Progenitor cell of endocrine pancreas (in vitro differentiated cells): ENCODE measurements at regions not wholly inside any gene's neighbourhood (a gene's known extent, or its start where the extent isn't known, plus 50 kb on each side); places are given as distances from the start of the nearest gene placed in this dataset.

ENCODE experiments used
- DNase-seq: peaks from one replicate; pipeline ENCODE4 v3.0.0; 2021; ENCODE audit warnings: low spot score; ENCODE audit not compliant: unreplicated experiment
- H3K27ac Mint-ChIP-seq: 2 replicates; pipeline ENCODE4 v1.8.0; 2021; ENCODE audit warnings: mild to moderate bottlenecking, moderate library complexity, mixed read lengths
- H3K27me3 Mint-ChIP-seq: 2 replicates; pipeline ENCODE4 v1.8.0; 2021; ENCODE audit warnings: mixed read lengths
- H3K36me3 Mint-ChIP-seq: 2 replicates; pipeline ENCODE4 v1.8.0; 2022; ENCODE audit warnings: mixed read lengths; ENCODE audit not compliant: insufficient read depth
- H3K4me1 Mint-ChIP-seq: 2 replicates; pipeline ENCODE4 v1.8.0; 2021; ENCODE audit warnings: low read depth, mixed read lengths
- H3K4me3 Mint-ChIP-seq: 2 replicates; pipeline ENCODE4 v1.8.0; 2021; ENCODE audit warnings: low read depth, mild to moderate bottlenecking, moderate library complexity, mixed read lengths
- H3K9me3 Mint-ChIP-seq: 2 replicates; pipeline ENCODE4 v1.8.0; 2021; ENCODE audit warnings: low read depth, mixed read lengths
- TF ChIP-seq, protein P1 (sequence below): fragments of 200-600 bp; sonication (generic); IDR thresholded peaks from one replicate; pipeline ENCODE4 v1.5.0; 2021; ENCODE audit warnings: antibody characterized with exemption, mild to moderate bottlenecking; ENCODE audit not compliant: unreplicated experiment

DNA sequence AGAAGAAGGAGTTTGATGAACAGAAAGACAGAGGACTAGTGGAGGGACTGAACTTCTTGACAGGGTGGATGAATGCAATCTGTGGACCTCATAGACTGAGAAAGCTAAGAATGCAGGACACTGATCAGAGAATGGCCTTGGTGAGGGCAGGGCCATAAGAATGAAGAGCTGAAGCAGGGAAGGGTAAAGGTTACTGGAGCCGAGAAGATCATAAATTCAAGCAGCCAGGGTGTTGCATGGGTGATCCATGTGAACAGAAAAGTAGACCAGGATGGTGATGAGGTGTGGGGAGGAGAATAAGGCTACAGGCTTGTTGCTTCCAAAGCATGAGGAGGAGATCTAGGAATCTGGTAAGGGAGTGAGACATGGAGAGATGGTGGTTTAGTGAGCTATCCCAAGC lies 295.9 kb downstream of the ADGB start:
- H3K36me3 Mint-ChIP-seq, result no peaks in the 10 kb centered on the region
- no peak for DNase-seq
- H3K27me3 Mint-ChIP-seq, result peaks cover 6% of the 10 kb centered on the region
- H3K4me3 Mint-ChIP-seq, result no peak overlapping the region
- TF ChIP-seq, protein P1, sequence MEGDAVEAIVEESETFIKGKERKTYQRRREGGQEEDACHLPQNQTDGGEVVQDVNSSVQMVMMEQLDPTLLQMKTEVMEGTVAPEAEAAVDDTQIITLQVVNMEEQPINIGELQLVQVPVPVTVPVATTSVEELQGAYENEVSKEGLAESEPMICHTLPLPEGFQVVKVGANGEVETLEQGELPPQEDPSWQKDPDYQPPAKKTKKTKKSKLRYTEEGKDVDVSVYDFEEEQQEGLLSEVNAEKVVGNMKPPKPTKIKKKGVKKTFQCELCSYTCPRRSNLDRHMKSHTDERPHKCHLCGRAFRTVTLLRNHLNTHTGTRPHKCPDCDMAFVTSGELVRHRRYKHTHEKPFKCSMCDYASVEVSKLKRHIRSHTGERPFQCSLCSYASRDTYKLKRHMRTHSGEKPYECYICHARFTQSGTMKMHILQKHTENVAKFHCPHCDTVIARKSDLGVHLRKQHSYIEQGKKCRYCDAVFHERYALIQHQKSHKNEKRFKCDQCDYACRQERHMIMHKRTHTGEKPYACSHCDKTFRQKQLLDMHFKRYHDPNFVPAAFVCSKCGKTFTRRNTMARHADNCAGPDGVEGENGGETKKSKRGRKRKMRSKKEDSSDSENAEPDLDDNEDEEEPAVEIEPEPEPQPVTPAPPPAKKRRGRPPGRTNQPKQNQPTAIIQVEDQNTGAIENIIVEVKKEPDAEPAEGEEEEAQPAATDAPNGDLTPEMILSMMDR, result no peak
- peaks cover 3% of the 10 kb centered on the region for H3K4me1 Mint-ChIP-seq
- no peak overlapping the region for H3K27ac Mint-ChIP-seq
- H3K9me3 Mint-ChIP-seq, result peaks cover 8% of the 10 kb centered on the region

DNA sequence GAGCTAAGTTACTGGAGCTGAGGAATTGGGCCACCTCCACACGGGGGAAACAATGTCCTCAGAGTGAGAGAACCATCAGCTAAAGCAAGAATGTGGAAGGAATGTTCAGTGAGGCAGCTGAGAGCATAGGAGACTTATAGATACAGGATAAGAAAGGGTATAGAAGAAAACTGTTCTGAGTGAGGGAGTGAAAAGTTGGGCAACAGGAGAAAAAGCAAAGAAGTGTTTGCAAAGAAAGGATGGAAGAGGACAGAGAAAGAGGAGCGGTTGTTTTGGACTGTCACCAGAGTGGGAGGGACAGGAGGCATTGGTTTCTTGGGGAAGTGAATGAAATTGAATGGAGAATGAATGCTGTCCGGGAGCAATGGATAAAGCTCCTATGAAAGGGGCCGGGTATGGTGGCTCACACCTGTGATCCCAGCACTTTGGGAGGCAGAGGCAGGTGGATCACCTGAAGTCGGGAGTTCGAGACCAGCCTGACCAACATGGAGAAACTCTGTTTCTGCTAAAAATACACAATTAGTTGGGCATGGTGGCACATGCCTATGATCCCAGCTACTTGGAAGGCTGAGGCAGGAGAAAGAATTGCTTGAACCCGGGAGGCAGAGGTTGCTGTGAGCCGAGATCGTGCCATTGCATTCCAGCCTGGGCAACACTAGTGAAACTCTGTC lies 296.5 kb downstream of the ADGB start:
- Mint-ChIP-seq H3K4me3 (no peak overlapping the region), H3K27me3 (peaks cover 6% of the 10 kb centered on the region), H3K4me1 (peaks cover 3% of the 10 kb centered on the region), H3K27ac (no peak overlapping the region), H3K36me3 (no peaks in the 10 kb centered on the region), H3K9me3 (peaks cover 8% of the 10 kb centered on the region)
- no peak for DNase-seq
- TF ChIP-seq, protein P1, result no peak

DNA sequence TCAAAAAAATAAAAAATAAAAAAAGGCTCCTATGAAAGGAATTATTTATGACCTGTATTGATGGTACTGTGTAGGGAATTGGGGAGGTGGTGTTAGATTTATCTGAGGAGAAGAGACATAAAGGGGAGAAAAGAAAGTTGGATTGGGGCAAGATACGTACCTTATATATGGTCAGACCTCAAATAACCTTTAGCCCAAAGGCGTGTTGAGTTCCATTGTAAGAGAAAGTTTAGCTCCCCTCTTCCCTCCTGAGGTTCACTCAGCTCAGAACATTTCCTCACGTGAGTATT lies 296.9 kb downstream of the ADGB start:
- H3K27me3 Mint-ChIP-seq, result peaks cover 6% of the 10 kb centered on the region
- peaks cover 3% of the 10 kb centered on the region for H3K4me1 Mint-ChIP-seq
- no peaks in the 10 kb centered on the region for H3K36me3 Mint-ChIP-seq
- no peak overlapping the region for H3K27ac Mint-ChIP-seq
- TF ChIP-seq, protein P1, result no peak
- H3K9me3 Mint-ChIP-seq, result peaks cover 8% of the 10 kb centered on the region
- no peak for DNase-seq
- H3K4me3 Mint-ChIP-seq, result no peak overlapping the region

DNA sequence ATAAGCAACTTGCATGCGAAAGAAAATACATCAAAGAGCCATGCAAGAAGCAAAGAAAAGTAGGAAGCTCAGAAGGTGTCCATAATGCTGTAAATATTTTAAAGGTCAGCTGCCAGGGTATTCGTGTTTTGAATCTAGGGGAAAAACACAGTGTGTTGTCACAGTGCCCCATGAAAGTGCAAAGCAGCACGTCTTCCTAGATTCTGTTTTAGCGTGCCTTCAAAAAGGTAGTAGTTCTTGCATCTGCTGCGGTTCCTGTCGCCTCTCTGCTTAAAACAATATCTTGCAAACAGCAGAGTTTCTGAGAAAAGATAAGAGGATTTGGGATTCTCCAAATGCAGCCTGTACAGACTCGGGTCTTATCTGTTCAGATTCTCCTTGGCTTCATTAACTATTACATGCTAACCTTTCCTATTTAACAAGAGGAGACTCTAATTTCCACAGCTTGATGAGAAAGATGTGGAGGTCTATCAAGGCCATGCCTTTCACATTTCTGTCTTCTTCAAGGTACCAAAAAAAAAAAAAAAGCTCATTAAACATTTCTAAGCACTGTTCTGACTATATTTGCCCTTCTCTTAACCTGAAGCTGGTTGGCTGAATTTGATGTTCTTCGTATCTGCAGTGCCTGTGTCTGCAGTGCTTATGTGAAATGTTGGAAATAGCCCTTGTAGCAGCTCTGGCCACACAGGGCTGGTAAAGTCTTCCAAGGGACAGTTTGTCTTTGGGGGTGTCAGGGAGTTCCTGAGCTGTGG lies 297.5 kb downstream of the ADGB start:
- DNase-seq, result no peak
- TF ChIP-seq, protein P1, result no peak
- Mint-ChIP-seq H3K9me3 (peaks cover 8% of the 10 kb centered on the region), H3K27me3 (peaks cover 6% of the 10 kb centered on the region), H3K4me1 (peaks cover 3% of the 10 kb centered on the region), H3K36me3 (no peaks in the 10 kb centered on the region), H3K27ac (no peak overlapping the region), H3K4me3 (no peak overlapping the region)

DNA sequence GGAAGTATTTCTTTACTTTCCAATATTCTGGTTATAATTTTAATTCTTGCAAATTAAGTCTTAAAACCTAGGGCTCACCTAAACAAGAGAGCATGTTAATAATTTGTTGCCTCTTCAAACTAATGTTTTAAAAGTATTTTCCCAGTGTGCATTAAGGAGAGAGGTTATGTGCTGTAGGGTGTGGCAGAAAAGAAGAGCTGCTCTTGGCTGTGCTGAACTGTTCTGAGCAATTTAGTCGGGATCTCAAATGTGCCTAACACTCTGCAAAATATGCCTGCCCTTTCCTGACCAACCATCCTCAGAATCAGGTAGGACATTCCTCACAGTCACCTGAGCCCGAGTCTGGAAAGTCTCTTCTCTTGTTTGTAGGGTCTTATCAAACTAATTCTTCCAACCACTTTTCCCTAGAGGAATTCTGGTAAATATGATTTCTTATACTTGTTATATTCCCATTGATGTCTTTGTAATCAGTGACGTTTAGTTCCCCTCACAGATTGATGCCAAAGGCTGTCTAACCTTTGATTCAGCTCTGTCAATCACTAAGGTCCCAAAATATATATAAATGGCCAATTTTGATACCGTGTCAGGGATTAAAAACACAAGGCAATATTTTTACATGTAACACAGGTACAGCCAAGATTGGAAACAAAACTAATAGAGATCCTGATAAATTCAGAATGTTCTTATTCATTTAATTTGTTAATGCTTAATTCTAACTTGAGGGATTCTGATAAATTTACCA lies 298.4 kb downstream of the ADGB start:
- no peak for DNase-seq
- peaks cover 6% of the 10 kb centered on the region for H3K27me3 Mint-ChIP-seq
- no peaks in the 10 kb centered on the region for H3K36me3 Mint-ChIP-seq

More for the DNA sequence above, 298.4 kb downstream of the ADGB start:
- H3K9me3 Mint-ChIP-seq, result peaks cover 8% of the 10 kb centered on the region
- H3K4me1 Mint-ChIP-seq, result peaks cover 3% of the 10 kb centered on the region
- TF ChIP-seq, protein P1, result no peak
- H3K4me3 Mint-ChIP-seq, result no peak overlapping the region
- no peak overlapping the region for H3K27ac Mint-ChIP-seq
